ENCODE measurements at regions not wholly inside any gene's neighbourhood (a gene's known extent, or its start where the extent isn't known, plus 50 kb on each side); places are given as distances from the start of the nearest gene placed in this dataset.

GRCh38 chr2:35168351-35168750, 1187.2 kb upstream of the CRIM1 start:
- DNase-seq, result no peak
- no peaks in the 10 kb centered on the region for H3K36me3 ChIP-seq (replicated peaks in 1 of 2; ENCODE audit: insufficient read depth in 1 of 2, low read depth in 2 of 2)
- H3K9me3 ChIP-seq, result no peaks in the 10 kb centered on the region
- H3K27me3 ChIP-seq, result no peaks in the 10 kb centered on the region
- TF ChIP-seq CTCF (IDR thresholded peaks at IDR 0.05) (no peak), POLR2A (IDR thresholded peaks at IDR 0.05) (no peak)
- intact Hi-C loops (cut with DNase I), result no loop called here
- ATAC-seq, result no peak
- no peak overlapping the region for H3K27ac ChIP-seq
- H3K4me1 ChIP-seq, result no peaks in the 10 kb centered on the region
- no peak overlapping the region for H3K4me3 ChIP-seq

GRCh38 chr2:35163948-35164347, 1191.6 kb upstream of the CRIM1 start:
- Histone ChIP-seq H3K27me3 (no peaks in the 10 kb centered on the region), H3K27ac (no peak overlapping the region), H3K4me3 (no peak overlapping the region), H3K36me3 (replicated peaks in 1 of 2; ENCODE audit: insufficient read depth in 1 of 2, low read depth in 2 of 2) (no peaks in the 10 kb centered on the region), H3K4me1 (no peaks in the 10 kb centered on the region), H3K9me3 (no peaks in the 10 kb centered on the region)
- TF ChIP-seq POLR2A (IDR thresholded peaks at IDR 0.05) (no peak), CTCF (IDR thresholded peaks at IDR 0.05) (no peak)
- intact Hi-C loops (cut with DNase I), result no loop called here
- DNase-seq (no peak), ATAC-seq (no peak)
- WGBS, 2 donors, result 78 to 84% methylated on average over 2 of the region's 2 CpGs

GRCh38 chr2:35160871-35161270, 1194.7 kb upstream of the CRIM1 start:
- Histone ChIP-seq H3K9me3 (no peaks in the 10 kb centered on the region), H3K27ac (no peak overlapping the region), H3K4me3 (no peak overlapping the region), H3K4me1 (no peaks in the 10 kb centered on the region), H3K27me3 (no peaks in the 10 kb centered on the region), H3K36me3 (replicated peaks in 1 of 2; ENCODE audit: insufficient read depth in 1 of 2, low read depth in 2 of 2) (no peaks in the 10 kb centered on the region)
- 43 to 49% methylated on average over 4 of the region's 4 CpGs for WGBS, 2 donors
- TF ChIP-seq CTCF (IDR thresholded peaks at IDR 0.05) (no peak), POLR2A (IDR thresholded peaks at IDR 0.05) (no peak)
- no peak for DNase-seq
- no peak for ATAC-seq
- intact Hi-C loops (cut with DNase I), result no loop called here

- intact Hi-C loops (cut with DNase I), result no loop called here
- ATAC-seq, result no peak
- WGBS, 2 donors, result 63 to 88% methylated on average over 1 of the region's 1 CpG
Measured at GRCh38 chr2:35125871-35126270, 1229.7 kb upstream of the CRIM1 start.

More at GRCh38 chr2:35125871-35126270, 1229.7 kb upstream of the CRIM1 start:
- TF ChIP-seq POLR2A (IDR thresholded peaks at IDR 0.05) (no peak), CTCF (IDR thresholded peaks at IDR 0.05) (no peak)
- DNase-seq, result no peak
- Histone ChIP-seq H3K27me3 (no peaks in the 10 kb centered on the region), H3K4me3 (no peak overlapping the region), H3K9me3 (no peaks in the 10 kb centered on the region), H3K36me3 (replicated peaks in 1 of 2; ENCODE audit: insufficient read depth in 1 of 2, low read depth in 2 of 2) (no peaks in the 10 kb centered on the region), H3K27ac (no peak overlapping the region), H3K4me1 (no peaks in the 10 kb centered on the region)
